ENCODE measurements at regions not wholly inside any gene's neighbourhood (a gene's known extent, or its start where the extent isn't known, plus 50 kb on each side); places are given as distances from the start of the nearest gene placed in this dataset.
"Not testable (repeated sequence)": the region's sequence is repeated elsewhere in the genome, so short reads cannot be mapped to it uniquely, and the experiment has no call there.

- DNase-seq (ENCODE audit: low read depth in 3 of 3): no peak
These were observed 227.6 kb downstream of the MINAR1 start for GRCh38 chr15:79659691-79660090.

DNA sequence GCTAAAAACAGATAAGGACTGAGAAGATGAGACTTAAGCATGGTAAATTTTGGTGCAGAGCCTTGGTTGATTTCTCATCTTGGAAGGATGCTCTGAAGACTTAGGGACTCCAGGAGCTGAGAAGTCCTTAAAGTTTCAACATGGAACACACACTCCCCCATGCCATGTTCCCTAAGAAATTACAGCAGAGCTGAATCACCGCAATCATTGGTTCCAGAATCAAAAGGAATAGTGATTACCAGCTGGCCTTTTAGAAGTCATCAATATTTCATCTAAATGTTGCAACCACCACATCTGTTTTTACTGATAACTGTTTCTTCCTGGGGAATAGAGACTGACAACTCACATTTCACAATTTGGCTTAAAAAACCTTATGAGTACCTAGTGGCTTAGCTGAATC is 229.3 kb downstream of the MINAR1 start:
- DNase-seq (ENCODE audit: low read depth in 3 of 3): no peak

- DNase-seq (ENCODE audit: low read depth in 3 of 3): no peak
These were observed 223.2 kb downstream of the MTHFS start for GRCh38 chr15:79673416-79674123.

- no peak for DNase-seq (ENCODE audit: low read depth in 3 of 3)
These were observed 222.7 kb downstream of the MTHFS start for GRCh38 chr15:79674124-79674465.

- DNase-seq (ENCODE audit: low read depth in 3 of 3): no peak
These were observed 220.8 kb downstream of the MTHFS start for GRCh38 chr15:79675982-79676381.

DNA sequence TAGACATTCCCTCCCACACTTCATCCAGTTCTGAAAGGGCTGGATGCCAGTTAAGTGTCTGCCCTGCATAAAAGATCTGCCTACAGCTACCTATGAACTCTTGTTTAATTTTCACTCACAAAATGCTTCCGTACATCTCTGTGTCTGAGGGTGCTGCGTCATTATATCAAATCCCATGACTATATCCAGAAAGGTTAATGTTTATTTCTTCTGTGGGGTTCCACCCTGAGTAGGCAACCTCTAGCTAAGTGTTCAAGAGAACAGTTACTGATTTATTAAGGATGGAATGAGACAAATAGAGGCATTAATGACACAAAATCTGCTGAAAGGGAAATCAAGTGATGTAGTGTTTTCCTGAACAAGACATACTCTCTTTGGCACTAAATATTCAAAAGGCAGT is 220.2 kb downstream of the MTHFS start:
- no peak for DNase-seq (ENCODE audit: low read depth in 3 of 3)

- no peak for DNase-seq (ENCODE audit: low read depth in 3 of 3)
These were observed 219.6 kb downstream of the MTHFS start for GRCh38 chr15:79677241-79677640.

DNA sequence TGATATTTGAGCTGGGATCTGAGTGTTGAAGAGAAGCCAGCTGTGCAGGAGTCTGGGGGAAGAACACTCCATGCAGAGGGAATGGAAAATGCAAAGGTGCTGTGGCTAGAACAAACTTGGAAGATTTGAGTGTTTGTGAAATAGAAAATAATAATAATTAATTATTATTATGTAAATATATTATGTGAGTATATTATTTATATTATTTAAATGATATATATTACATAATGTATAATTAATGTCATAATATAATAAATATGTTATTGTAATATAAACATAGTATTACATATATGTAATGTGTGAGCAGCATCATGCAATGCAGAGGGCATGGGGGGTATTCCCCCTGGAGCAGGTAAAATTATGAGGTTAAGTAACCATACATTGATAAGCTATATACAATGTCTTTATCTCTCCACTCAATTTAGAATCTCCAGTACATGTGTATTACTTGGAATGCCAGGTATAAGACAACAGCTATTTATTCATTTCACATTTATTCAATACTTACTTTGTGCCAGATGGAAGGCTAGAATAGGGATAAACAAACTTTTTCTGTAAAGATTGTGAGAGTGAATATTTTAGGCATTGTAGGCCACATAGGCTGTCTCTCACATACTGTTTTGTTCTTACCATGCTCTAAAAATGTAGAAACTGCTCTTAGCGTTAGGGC is 218.6 kb downstream of the MTHFS start:
- DNase-seq (ENCODE audit: low read depth in 3 of 3): no peak

DNA sequence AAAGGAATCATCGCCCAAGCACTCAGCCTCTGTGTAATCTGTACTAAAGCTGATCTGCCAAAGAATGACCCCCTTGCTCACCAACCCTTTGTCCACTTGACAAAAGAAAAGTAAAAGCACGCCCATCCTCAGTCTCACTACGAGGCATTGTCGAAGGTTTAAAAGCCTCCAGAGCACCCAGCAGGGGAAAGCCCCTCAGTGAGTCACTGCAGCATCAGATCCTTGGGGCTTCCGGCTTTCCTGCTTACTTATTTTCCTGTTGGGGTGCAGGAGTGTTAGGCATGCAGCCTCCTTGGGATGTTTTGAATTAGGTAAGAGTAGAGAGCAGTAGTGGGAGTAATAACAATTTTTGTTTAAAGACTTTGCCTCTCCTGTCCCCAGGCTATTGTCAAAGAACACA is 216.1 kb downstream of the MTHFS start:
- DNase-seq (ENCODE audit: low read depth in 3 of 3): no peak

DNA sequence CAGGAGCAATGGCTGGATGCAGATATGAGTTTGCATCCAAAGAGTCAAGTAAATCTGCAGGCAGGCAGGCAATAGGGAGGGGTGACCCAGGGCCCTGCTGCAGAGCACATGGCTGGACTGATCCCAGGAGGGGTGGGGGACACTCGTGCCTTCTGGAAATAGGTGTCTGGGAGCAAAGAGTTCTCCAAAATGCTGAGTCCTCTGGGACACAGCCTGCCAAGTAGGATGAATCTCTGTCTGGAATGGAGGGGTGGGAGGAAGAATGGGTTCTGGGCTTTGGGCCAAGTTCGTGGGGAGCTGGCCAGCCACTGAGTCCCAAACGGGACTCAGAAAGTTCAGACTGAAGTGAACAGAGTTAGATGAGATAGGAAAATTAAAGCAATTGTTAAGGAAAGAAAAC is 214.5 kb downstream of the MTHFS start:
- DNase-seq (ENCODE audit: low read depth in 3 of 3): no peak

GRCh38 chr15:79682851-79683288 is 213.9 kb downstream of the MTHFS start:
- no peak for DNase-seq (ENCODE audit: low read depth in 3 of 3)

DNA sequence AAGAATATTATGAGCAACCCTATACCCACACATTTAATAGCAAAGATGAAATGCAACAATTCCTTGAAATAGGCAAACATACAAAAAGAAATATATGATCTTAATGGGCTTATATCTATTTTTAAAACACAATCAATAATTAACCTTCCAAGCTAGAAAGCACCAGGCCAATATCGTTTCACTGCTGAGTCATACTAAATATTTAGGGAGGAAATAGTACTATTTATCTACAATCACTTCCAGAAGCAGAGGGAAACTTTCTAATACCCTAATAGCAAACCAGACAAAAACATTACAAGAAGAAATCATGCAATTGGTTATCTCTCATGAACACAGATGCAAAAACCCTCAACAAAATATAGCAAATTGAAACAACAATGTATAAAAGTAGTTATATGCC is 207.8 kb downstream of the MTHFS start:
- DNase-seq (ENCODE audit: low read depth in 3 of 3): no peak

GRCh38 chr15:79700951-79701480 is 195.8 kb downstream of the MTHFS start:
- DNase-seq (ENCODE audit: low read depth in 3 of 3): no peak

DNA sequence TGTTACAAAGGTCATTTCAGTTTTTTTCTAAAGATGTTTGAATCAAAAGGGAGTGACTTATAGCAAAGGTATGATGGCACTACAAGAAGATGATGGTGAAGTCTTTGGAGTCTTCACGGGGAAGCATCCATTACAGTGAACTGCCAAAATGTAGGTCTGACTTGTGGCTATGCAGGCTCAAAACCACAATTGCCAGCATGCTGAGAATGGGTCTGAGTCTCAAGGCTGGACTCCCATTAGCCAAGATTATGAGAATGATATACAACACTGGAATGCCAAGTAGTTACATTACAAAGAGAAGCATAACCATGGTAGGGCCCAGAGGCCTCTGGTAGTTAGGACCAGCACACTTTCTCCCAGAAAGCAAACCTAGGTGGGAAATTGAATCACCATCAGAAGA is 194.2 kb downstream of the MTHFS start:
- DNase-seq (ENCODE audit: low read depth in 3 of 3): no peak

DNA sequence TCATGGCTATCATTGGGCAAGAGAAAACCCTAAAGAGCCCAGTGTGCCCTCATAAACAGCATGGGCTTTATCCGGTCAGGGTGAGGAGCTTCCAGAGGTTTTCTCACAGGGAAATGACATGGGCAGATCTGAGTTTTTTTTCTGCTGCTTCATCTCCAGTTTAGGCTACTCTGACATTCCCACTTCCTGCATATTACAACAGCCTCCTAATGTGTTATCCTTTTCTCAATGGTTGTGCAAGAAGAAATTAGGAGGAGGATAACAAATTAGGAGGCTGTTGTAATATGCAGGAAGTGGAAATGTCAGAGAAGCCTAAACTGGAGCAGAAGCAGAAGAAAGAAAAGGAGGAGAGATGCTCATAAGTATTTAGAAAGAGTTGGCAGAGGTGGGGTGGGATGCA is 175.6 kb downstream of the MTHFS start:
- DNase-seq (ENCODE audit: low read depth in 3 of 3): no peak

GRCh38 chr15:79724312-79724711 is 172.5 kb downstream of the MTHFS start:
- no peak for DNase-seq (ENCODE audit: low read depth in 3 of 3)

- DNase-seq (ENCODE audit: low read depth in 3 of 3): no peak
These were observed 172.0 kb downstream of the MTHFS start for GRCh38 chr15:79724804-79725203.

DNA sequence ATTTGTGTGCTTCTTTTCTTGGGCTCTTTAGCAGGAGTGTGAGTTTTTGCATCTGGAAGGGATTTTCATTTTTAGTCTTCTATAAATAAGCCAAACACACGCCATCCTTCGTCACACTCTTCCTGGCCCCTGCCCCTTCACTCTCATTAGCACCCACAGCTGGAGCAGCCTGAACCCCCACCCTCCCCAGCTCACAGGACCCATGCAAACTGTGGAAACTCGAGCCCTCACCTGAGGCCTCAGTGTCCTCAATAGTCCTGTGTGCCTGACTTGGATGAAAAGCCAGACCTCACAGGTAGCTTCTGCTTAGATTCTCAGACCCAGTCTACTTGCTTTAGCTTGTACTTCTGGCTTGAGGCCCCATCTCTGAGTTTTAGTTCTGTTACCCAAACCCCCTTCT is 167.9 kb downstream of the MTHFS start:
- no peak for DNase-seq (ENCODE audit: low read depth in 3 of 3)

GRCh38 chr15:79736435-79737000 is 160.3 kb downstream of the MTHFS start:
- no peak for DNase-seq (ENCODE audit: low read depth in 3 of 3)

DNA sequence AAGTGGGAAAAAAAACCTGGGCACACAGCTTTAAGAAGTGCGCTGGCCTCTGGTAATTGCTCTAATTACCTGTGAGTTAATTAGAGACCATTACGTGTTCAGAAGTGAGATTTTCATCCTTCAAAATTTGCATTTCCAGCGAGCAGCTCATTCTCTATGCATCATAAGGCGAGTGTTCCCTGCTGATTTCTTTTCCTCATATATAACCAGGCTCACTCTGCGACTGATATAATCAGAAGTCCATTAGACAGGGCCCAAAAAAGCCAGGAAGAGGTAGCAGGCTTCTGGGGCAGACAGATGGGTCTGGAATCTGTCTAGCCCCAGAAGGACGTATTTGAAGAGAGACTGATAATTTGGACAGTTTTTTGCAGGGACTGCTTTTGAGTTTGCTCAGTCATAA is 158.7 kb downstream of the MTHFS start:
- no peak for DNase-seq (ENCODE audit: low read depth in 3 of 3)

DNA sequence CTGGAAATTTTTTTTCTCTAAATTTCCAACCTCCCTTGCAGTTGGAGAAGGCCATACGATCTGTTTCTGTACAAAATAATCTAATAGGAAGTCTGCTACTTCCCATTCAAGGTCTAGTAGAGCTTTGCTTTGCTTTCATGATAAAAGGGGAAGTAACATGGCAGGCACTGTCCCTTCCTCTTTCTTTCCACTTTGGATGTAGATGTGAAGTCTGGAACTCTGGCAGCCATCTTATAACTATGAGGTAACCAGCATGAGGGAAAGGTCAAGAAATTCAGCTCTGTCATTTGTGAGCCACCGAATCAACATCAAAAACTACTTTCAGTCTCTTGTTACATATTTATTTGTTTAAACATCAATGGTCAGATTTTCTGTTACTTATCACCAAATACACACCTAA is 156.3 kb downstream of the MTHFS start:
- DNase-seq (ENCODE audit: low read depth in 3 of 3): no peak

DNA sequence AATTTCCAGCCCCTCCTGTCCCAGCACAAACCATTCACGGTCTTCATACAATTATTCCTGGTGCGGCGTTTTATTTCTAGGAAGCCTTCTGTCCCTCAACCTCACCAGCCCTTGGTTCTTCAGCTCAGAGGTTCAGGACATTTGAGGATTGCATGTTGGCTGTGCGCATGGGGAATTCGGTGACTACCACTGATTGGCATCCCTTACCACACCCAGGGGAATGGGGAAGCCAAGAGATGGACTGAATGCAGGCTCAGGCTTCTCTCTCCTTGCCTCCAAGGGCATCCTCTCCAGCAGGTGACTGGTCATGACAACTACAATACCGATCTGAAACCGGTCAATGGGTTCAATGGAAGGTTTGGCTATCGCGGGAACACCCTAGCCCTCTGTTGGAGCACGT is 153.8 kb downstream of the MTHFS start:
- no peak for DNase-seq (ENCODE audit: low read depth in 3 of 3)

DNA sequence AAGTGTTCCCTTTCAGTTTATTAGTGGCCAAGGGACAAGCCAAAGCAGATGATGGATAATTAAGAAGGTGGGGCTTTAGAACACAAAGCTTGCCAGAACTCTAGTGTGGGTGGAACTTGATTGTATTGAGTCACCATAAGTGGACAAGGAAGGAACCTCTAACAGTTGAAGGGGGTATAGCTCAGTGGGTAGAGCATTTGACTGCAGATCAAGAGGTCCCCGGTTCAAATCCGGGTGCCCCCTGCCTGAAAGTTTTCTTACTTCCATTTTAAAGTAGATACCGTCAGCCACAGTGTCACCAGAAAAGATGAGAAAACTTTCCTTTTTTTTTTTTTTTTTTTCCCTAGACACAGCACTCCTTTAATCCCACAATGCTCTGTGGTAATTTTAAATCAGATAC is 152.3 kb downstream of the MTHFS start:
- not testable (repeated sequence) for DNase-seq (ENCODE audit: low read depth in 3 of 3)

Measured in stimulated activated CD4-positive, alpha-beta T cell treated with anti-CD3 and anti-CD28 coated beads, TNF-alpha, amount 100 ng/mL, for 4 hours (primary cell).